Dendritic cell treated with granulocyte-macrophage colony-stimulating factor and Interleukin-4, amounts not matched to agents 40 ng/mL and 50 ng/mL, for 4 days (primary cell): ENCODE measurements at regions not wholly inside any gene's neighbourhood (a gene's known extent, or its start where the extent isn't known, plus 50 kb on each side); places are given as distances from the start of the nearest gene placed in this dataset.

Source experiments
- H3K27ac Mint-ChIP-seq: one replicate; pipeline ENCODE4 v1.8.0; 2022; ENCODE audit warnings: mild to moderate bottlenecking, mixed read lengths
- H3K27me3 Mint-ChIP-seq: one replicate; pipeline ENCODE4 v1.8.0; 2022; ENCODE audit warnings: mild to moderate bottlenecking, mixed read lengths
- H3K36me3 Mint-ChIP-seq: one replicate; pipeline ENCODE4 v1.8.0; 2022; ENCODE audit warnings: low read depth, mixed read lengths
- H3K4me1 Mint-ChIP-seq: one replicate; pipeline ENCODE4 v1.8.0; 2022; ENCODE audit warnings: low read depth, mixed read lengths
- H3K4me3 Mint-ChIP-seq: one replicate; pipeline ENCODE4 v1.8.0; 2022; ENCODE audit warnings: mild to moderate bottlenecking, moderate library complexity, mixed read lengths
- H3K9me3 Mint-ChIP-seq: one replicate; pipeline ENCODE4 v1.8.0; 2022; ENCODE audit warnings: mixed read lengths
- intact Hi-C: fragments of 100-400 bp; cut with micrococcal nuclease; formaldehyde crosslinking; loops from one replicate; pipeline ENCODE4 v1.15.0; 2022

- no peaks in the 10 kb centered on the region for H3K27me3 Mint-ChIP-seq
- no peaks in the 10 kb centered on the region for H3K36me3 Mint-ChIP-seq
- no peak overlapping the region for H3K27ac Mint-ChIP-seq
- no peaks in the 10 kb centered on the region for H3K9me3 Mint-ChIP-seq
- intact Hi-C loops = no loop called here
- no peaks in the 10 kb centered on the region for H3K4me1 Mint-ChIP-seq
- H3K4me3 Mint-ChIP-seq = no peak overlapping the region
Measured at GRCh38 chr13:109615721-109616420, 170.5 kb downstream of the IRS2 start.

GRCh38 chr13:109611912-109612691 lies 174.3 kb downstream of the IRS2 start:
- Mint-ChIP-seq H3K27ac (no peak overlapping the region), H3K9me3 (no peaks in the 10 kb centered on the region)
- intact Hi-C loops = loop anchor here (2.0 kb wide), 1 partner anchor 179 kb away; no protein-coding TSS in a partner anchor

GRCh38 chr13:109610517-109610916 lies 175.9 kb downstream of the IRS2 start:
- Mint-ChIP-seq H3K36me3 (no peaks in the 10 kb centered on the region), H3K27me3 (no peaks in the 10 kb centered on the region), H3K4me1 (no peaks in the 10 kb centered on the region), H3K4me3 (no peak overlapping the region), H3K9me3 (no peaks in the 10 kb centered on the region), H3K27ac (no peak overlapping the region)
- intact Hi-C loops = loop anchor here (2.0 kb wide), 1 partner anchor 180 kb away; no protein-coding TSS in a partner anchor

More at GRCh38 chr13:109611912-109612691, 174.3 kb downstream of the IRS2 start:
- Mint-ChIP-seq H3K27me3 (no peaks in the 10 kb centered on the region), H3K4me1 (no peaks in the 10 kb centered on the region), H3K4me3 (no peak overlapping the region), H3K36me3 (no peaks in the 10 kb centered on the region)

GRCh38 chr13:109608503-109608902 lies 177.9 kb downstream of the IRS2 start:
- Mint-ChIP-seq H3K4me1 (no peaks in the 10 kb centered on the region), H3K27me3 (no peaks in the 10 kb centered on the region), H3K27ac (no peak overlapping the region), H3K36me3 (no peaks in the 10 kb centered on the region), H3K9me3 (no peaks in the 10 kb centered on the region), H3K4me3 (no peak overlapping the region)
- intact Hi-C loops = no loop called here

- no peaks in the 10 kb centered on the region for H3K4me1 Mint-ChIP-seq
- no peaks in the 10 kb centered on the region for H3K27me3 Mint-ChIP-seq
- intact Hi-C loops = no loop called here
- no peaks in the 10 kb centered on the region for H3K9me3 Mint-ChIP-seq
- no peak overlapping the region for H3K27ac Mint-ChIP-seq
- no peak overlapping the region for H3K4me3 Mint-ChIP-seq
- H3K36me3 Mint-ChIP-seq = no peaks in the 10 kb centered on the region
Measured at GRCh38 chr13:109608059-109608458, 178.3 kb downstream of the IRS2 start.

- Mint-ChIP-seq H3K9me3 (no peaks in the 10 kb centered on the region), H3K27me3 (no peaks in the 10 kb centered on the region), H3K27ac (no peak overlapping the region), H3K4me3 (no peak overlapping the region), H3K36me3 (no peaks in the 10 kb centered on the region), H3K4me1 (no peaks in the 10 kb centered on the region)
- intact Hi-C loops = no loop called here
Measured at GRCh38 chr13:109606520-109606919, 179.9 kb downstream of the IRS2 start.

- no peak overlapping the region for H3K27ac Mint-ChIP-seq
- H3K9me3 Mint-ChIP-seq = no peaks in the 10 kb centered on the region
- H3K36me3 Mint-ChIP-seq = no peaks in the 10 kb centered on the region
- H3K4me1 Mint-ChIP-seq = no peaks in the 10 kb centered on the region
- intact Hi-C loops = no loop called here
- no peaks in the 10 kb centered on the region for H3K27me3 Mint-ChIP-seq
- no peak overlapping the region for H3K4me3 Mint-ChIP-seq
Measured at GRCh38 chr13:109605846-109606245, 180.5 kb downstream of the IRS2 start.

GRCh38 chr13:109604894-109605293 lies 181.5 kb downstream of the IRS2 start:
- Mint-ChIP-seq H3K27me3 (no peaks in the 10 kb centered on the region), H3K4me3 (no peak overlapping the region), H3K9me3 (no peaks in the 10 kb centered on the region), H3K36me3 (no peaks in the 10 kb centered on the region), H3K4me1 (no peaks in the 10 kb centered on the region), H3K27ac (no peak overlapping the region)
- intact Hi-C loops = no loop called here

GRCh38 chr13:109602356-109602755 lies 184.0 kb downstream of the IRS2 start:
- no peak overlapping the region for H3K27ac Mint-ChIP-seq
- H3K4me3 Mint-ChIP-seq = no peak overlapping the region
- H3K36me3 Mint-ChIP-seq = no peaks in the 10 kb centered on the region
- peaks cover 7% of the 10 kb centered on the region for H3K27me3 Mint-ChIP-seq
- H3K4me1 Mint-ChIP-seq = peaks cover 9% of the 10 kb centered on the region
- no peaks in the 10 kb centered on the region for H3K9me3 Mint-ChIP-seq
- intact Hi-C loops = no loop called here

- Mint-ChIP-seq H3K9me3 (no peaks in the 10 kb centered on the region), H3K27me3 (peaks cover 7% of the 10 kb centered on the region), H3K4me3 (no peak overlapping the region), H3K4me1 (peaks cover 9% of the 10 kb centered on the region), H3K36me3 (no peaks in the 10 kb centered on the region), H3K27ac (no peak overlapping the region)
- intact Hi-C loops = no loop called here
Measured at GRCh38 chr13:109599901-109600657, 186.3 kb downstream of the IRS2 start.

- intact Hi-C loops = no loop called here
- H3K27ac Mint-ChIP-seq = no peak overlapping the region
- peaks cover 7% of the 10 kb centered on the region for H3K27me3 Mint-ChIP-seq
- no peaks in the 10 kb centered on the region for H3K36me3 Mint-ChIP-seq
- peaks cover 9% of the 10 kb centered on the region for H3K4me1 Mint-ChIP-seq
- no peaks in the 10 kb centered on the region for H3K9me3 Mint-ChIP-seq
- no peak overlapping the region for H3K4me3 Mint-ChIP-seq
Measured at GRCh38 chr13:109595471-109595870, 190.9 kb downstream of the IRS2 start.

GRCh38 chr13:109593230-109593629 lies 193.2 kb downstream of the IRS2 start:
- no peaks in the 10 kb centered on the region for H3K4me1 Mint-ChIP-seq
- H3K9me3 Mint-ChIP-seq = no peaks in the 10 kb centered on the region
- H3K4me3 Mint-ChIP-seq = no peak overlapping the region
- intact Hi-C loops = no loop called here
- H3K36me3 Mint-ChIP-seq = no peaks in the 10 kb centered on the region
- H3K27me3 Mint-ChIP-seq = peaks cover 12% of the 10 kb centered on the region
- no peak overlapping the region for H3K27ac Mint-ChIP-seq

GRCh38 chr13:109592770-109593169 lies 193.6 kb downstream of the IRS2 start:
- Mint-ChIP-seq H3K4me1 (no peaks in the 10 kb centered on the region), H3K27me3 (peaks cover 9% of the 10 kb centered on the region), H3K9me3 (no peaks in the 10 kb centered on the region), H3K36me3 (no peaks in the 10 kb centered on the region), H3K27ac (no peak overlapping the region), H3K4me3 (no peak overlapping the region)
- intact Hi-C loops = no loop called here

GRCh38 chr13:109587689-109588088 lies 198.7 kb downstream of the IRS2 start:
- Mint-ChIP-seq H3K27ac (no peak overlapping the region), H3K36me3 (no peaks in the 10 kb centered on the region), H3K4me3 (no peak overlapping the region), H3K9me3 (no peaks in the 10 kb centered on the region), H3K4me1 (peaks cover 5% of the 10 kb centered on the region), H3K27me3 (peaks cover 18% of the 10 kb centered on the region)
- intact Hi-C loops = no loop called here
